ENCODE measurements at regions not wholly inside any gene's neighbourhood (a gene's known extent, or its start where the extent isn't known, plus 50 kb on each side); places are given as distances from the start of the nearest gene placed in this dataset.

DNA sequence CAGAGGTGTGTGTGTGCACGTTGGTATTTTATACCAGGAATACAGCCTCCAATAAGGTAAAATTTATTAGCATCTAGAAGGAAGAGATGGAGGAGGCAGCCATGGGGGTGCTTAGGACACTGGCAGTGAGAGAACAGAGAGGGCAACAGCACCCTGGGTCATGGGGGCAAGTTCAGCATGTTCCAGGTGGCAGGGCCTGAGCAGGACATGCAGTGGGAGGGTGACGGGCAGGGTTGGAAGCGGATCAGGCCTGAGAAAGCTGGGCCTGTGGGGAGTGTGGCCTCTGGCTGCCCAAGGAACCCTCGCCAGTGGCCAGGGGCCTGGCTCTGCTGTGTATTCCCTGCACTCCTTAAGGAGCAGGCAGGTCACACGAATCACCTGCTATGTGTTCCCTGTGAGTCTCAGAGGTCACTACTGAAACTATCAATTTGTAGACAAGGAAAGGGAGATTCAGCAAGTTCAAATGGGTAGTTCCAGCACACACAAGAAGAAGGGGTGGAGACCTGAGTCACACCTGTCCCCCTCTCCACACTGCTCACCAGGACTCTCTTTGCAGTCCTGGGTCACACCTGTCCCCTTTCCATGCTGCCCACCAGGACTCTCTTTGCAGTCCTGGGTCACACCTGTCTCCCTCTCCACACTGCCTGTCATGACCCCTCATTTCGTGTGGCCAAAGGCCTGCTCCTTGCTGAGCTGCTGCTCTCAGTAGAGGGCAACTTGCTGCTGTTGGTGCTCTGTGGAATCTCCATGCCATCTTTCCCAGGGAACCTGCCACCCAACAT, 463.9 kb upstream of the HS6ST1 start:
- no peak overlapping the region for H3K4me3 ChIP-seq (ENCODE audit: low read depth in 1 of 2, low read length in 1 of 2)
- H3K36me3 ChIP-seq: no peaks in the 10 kb centered on the region
- H3K9me3 ChIP-seq: no peaks in the 10 kb centered on the region
- TF ChIP-seq CTCF (IDR thresholded peaks at IDR 0.05): no peak
- H3K4me1 ChIP-seq (ENCODE audit: control insufficient read depth in 1 of 2, insufficient read depth in 1 of 2, low read depth in 1 of 2, low read length in 1 of 2): no peaks in the 10 kb centered on the region
- H3K27ac ChIP-seq: no peak overlapping the region
- H3K27me3 ChIP-seq: no peaks in the 10 kb centered on the region

- Histone ChIP-seq H3K9me3 (no peaks in the 10 kb centered on the region), H3K27ac (no peak overlapping the region), H3K4me3 (ENCODE audit: low read depth in 1 of 2, low read length in 1 of 2) (no peak overlapping the region), H3K4me1 (ENCODE audit: control insufficient read depth in 1 of 2, insufficient read depth in 1 of 2, low read depth in 1 of 2, low read length in 1 of 2) (no peaks in the 10 kb centered on the region), H3K27me3 (no peaks in the 10 kb centered on the region), H3K36me3 (no peaks in the 10 kb centered on the region)
- TF ChIP-seq CTCF (IDR thresholded peaks at IDR 0.05): no peak
These were observed 464.6 kb upstream of the HS6ST1 start for GRCh38 chr2:128783193-128783671.

DNA sequence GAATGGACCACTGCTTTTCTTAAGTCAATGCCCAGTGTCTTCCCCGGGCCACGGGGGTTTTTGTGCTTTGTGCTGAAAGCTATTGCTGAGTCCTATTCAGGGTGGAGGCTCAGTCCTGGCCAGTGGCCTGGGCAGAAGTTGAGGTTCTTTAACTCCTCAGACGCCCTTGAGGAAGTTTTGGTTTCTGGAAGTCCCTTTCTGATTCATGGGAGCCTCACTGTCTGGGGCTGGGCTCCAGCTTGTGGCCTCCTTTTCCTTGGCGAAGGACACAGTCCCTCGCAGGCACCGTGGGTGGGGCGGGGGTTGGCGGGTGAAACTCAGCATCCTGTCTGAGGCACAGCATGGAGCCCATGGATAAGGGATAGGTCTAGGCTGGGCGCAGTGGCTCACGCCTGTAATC, 465.2 kb upstream of the HS6ST1 start:
- Histone ChIP-seq H3K27me3 (no peaks in the 10 kb centered on the region), H3K27ac (no peak overlapping the region), H3K36me3 (no peaks in the 10 kb centered on the region), H3K4me3 (ENCODE audit: low read depth in 1 of 2, low read length in 1 of 2) (no peak overlapping the region), H3K4me1 (ENCODE audit: control insufficient read depth in 1 of 2, insufficient read depth in 1 of 2, low read depth in 1 of 2, low read length in 1 of 2) (no peaks in the 10 kb centered on the region), H3K9me3 (no peaks in the 10 kb centered on the region)
- no peak for TF ChIP-seq CTCF (IDR thresholded peaks at IDR 0.05)

DNA sequence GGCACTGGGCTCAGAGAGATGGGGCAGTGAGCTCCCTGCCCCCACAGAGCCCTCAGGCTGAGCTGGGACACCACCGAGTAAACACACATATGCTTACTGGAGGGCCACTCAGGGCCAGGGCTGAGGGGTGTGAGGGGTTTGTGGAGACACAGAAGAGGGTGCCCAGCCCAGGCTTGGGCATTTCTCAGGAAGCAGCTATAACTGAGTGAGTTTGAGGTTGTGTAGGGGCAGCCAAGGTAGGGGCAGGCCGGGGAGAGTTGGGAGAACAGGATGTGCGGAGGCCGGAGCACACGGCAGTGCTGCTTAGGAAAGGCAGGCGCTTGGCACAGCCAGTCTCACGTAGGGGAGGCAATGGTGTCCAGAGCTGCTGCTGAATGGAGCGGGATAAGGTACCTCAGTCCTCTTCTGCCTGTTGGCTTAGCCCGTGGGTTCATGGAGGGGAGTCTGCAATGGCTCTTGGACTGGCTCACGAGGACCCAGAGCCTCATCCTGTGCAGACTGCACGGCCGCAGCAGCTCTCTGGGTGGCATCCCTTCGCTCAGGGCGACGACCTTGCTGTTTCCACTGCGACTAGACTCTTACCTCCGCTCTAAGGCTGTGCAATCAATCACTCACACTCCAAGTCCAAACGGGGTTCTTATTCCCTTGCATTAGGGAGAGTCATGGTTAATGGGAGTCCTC, 466.1 kb upstream of the HS6ST1 start:
- no peaks in the 10 kb centered on the region for H3K9me3 ChIP-seq
- no peaks in the 10 kb centered on the region for H3K36me3 ChIP-seq
- TF ChIP-seq CTCF (IDR thresholded peaks at IDR 0.05): no peak
- no peak overlapping the region for H3K27ac ChIP-seq
- no peak overlapping the region for H3K4me3 ChIP-seq (ENCODE audit: low read depth in 1 of 2, low read length in 1 of 2)
- no peaks in the 10 kb centered on the region for H3K4me1 ChIP-seq (ENCODE audit: control insufficient read depth in 1 of 2, insufficient read depth in 1 of 2, low read depth in 1 of 2, low read length in 1 of 2)
- H3K27me3 ChIP-seq: no peaks in the 10 kb centered on the region

DNA sequence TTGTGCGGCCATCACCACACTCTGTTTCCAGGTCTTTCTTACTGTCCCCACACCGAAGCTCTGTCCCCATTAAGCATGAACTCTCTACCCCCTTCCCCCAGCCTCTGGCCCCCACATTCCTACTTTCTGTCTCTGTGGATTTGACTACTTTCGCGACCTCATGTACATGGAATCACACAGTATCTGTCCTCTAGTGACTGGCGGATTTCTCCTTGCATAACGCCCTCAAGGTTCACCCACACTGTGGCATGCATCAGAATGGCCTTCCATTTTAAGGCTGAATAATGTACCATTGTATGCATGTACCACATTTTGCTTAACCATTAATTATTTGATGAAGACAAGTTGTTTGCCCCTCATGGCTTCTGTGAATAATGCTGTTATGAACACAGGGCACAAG, 467.6 kb upstream of the HS6ST1 start:
- H3K4me1 ChIP-seq (ENCODE audit: control insufficient read depth in 1 of 2, insufficient read depth in 1 of 2, low read depth in 1 of 2, low read length in 1 of 2): no peaks in the 10 kb centered on the region
- no peak overlapping the region for H3K4me3 ChIP-seq (ENCODE audit: low read depth in 1 of 2, low read length in 1 of 2)
- no peaks in the 10 kb centered on the region for H3K9me3 ChIP-seq
- no peak overlapping the region for H3K27ac ChIP-seq
- H3K27me3 ChIP-seq: no peaks in the 10 kb centered on the region
- no peaks in the 10 kb centered on the region for H3K36me3 ChIP-seq
- TF ChIP-seq CTCF (IDR thresholded peaks at IDR 0.05): no peak
